ENCODE measurements at regions not wholly inside any gene's neighbourhood (a gene's known extent, or its start where the extent isn't known, plus 50 kb on each side); places are given as distances from the start of the nearest gene placed in this dataset.

DNA sequence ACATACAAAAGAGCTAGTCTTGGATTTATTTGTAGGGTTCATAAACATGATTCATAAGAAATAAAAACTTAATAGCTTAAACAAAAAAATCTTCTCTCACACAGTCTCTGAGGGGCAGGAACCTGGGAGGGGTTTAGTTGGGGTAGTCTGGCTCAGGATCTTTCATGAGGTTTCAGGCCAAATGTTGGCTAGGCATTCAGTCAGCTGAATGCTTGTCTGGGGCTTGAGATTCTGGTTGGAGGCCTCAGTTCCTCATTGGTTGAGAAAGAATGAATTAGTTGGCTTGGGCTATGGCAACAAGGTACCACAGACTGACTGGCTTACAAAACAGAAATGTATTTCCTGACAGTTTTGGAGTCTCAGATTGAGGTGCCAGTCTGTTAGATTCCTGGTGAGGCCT, 74.3 kb downstream of the ANKRD7 start:
- DNase-seq (ENCODE audit: low read depth): no peak

DNA sequence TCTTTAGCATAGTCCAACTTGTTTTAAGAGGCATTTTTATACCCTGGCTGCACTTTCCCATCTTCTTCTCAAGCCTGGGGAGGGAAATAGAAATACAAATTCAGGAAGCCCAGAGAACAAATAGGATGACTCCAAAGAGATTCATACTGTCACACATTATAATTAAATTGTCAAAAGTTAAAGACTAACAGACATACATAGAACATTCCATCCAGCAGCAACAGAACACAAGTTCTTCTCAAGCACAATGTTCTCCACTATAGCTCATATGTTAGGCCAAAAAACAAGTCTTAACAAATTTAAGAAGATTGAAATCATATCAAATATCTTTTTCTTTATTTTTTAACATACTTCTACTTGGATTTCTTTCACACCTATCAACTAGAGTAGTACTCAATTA, 75.7 kb downstream of the ANKRD7 start:
- no peak for DNase-seq (ENCODE audit: low read depth)

DNA sequence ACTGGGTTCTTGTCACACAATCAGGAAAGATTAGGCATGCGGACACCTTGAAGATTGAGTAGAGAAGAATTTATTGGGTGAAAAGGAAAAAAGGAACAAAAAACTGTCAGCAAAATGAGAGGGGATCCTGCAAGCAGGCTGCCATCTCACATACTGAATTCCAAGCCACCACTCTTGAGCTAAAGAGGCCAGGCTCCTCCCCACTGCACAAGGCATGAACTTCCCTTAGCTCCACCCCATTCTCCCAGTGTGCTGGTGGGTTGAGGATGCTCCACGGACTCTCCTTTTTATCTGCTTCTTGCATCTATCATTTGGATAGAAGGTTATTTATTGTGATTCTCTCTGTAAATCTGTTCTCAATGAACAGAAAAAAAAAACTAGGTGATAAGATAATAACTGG, 79.6 kb downstream of the ANKRD7 start:
- no peak for DNase-seq (ENCODE audit: low read depth)

DNA sequence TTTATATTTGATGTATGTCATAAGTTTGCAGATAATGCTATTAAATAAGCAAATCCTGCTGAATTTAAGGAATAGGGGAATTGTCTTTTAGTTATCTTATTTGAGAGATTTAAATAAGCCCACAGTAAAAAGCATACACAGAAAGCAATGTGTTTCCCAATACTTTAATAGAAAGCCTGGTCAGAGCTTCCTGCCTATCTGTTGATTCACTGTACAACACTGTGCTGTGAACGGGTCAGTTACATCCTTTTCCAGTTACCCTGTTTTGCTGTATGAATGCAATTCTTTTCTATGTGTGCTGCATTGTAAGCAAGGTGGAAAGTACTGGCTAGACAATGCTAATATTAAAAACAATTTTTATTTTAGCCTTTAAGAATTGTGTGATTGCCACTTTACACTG, 81.2 kb downstream of the ANKRD7 start:
- no peak for DNase-seq (ENCODE audit: low read depth)

DNA sequence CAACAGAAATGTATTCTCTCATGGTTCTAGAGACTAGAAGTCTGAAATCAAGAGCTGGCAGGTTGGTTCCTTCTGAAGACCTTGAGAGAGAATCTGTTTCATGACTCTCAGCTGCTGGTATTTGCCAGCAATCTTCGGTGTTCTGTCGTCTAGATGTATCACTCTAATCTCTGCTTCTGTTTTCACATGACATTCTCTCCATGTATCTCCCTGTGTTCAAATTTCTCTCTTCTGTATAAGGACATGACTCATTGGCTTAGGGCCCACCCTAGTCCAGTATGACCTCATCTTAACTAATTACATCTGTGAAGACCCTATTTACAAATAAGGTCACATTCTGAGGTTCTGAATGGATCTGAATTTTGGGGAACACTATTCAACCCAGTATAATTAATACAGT, 82.3 kb downstream of the ANKRD7 start:
- no peak for DNase-seq (ENCODE audit: low read depth)

DNA sequence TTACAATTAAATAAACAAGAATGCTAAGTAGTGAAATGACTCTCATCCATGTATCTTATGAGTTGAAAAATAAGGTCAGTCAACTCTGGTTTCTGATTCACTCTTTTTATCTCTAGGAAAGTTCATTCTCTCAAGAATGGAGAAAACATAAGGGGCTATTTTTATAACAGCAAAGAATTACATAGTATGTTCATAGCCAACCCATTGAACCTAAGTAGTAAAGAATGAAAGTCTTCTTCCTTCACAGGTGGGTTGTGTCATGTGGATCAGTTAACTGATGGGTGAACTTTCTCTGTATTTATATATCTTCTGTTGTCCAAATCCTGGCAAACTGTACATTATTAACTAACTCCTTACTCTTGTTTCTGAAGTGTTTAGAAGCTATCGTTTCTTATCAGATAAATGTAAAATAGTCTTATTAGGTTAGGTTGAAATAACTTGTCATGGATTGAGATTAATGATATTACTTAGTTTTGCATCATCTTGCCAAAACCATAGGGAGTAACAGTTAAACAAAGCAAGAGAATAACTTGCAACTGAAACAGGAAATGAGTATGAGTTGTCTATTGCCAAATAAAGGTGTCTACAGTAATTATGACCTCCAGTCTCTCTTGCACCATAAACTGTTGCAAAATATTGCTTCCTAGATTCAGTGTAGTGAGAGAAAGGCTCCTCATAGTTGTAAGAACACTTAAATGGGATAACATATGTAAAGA, 86.8 kb downstream of the ANKRD7 start:
- DNase-seq (ENCODE audit: low read depth): no peak

DNA sequence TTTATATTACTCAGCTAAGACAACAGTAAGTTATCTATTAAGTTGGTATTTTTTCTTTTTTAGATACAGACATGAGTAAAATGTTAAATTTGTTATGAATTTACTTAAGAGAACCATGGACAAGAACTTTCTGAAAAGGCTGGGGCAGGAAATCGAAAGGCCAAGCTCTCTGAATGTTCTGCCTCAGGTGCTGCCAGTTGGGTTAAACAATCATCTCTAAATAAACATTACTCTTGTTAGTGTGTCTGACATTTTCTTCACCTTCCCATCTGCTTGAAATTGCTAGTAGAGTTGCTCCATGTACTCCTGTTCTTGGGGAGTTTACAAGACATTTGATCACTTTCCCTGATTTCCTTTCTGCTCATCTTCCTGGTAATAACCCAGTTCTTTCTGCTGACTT, 87.5 kb downstream of the ANKRD7 start:
- DNase-seq (ENCODE audit: low read depth): no peak

DNA sequence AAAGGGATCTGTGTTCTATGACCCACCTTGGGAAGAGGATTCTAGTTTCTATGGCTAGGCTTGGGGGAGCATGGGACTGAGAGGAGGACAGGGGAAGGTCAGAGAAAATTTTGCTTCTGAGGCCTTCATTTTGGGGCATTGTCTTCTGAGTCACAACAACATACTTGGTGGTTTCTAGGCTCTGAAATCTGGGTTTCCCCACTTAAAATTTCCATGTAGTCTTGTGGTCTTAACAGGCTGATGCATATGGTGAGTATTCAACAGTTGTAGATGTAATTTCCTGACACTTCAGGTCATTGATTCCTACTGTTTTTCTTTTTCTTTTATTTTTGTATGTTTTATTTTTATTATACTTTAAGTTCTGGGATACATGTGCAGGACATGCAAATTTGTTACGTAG, 88.5 kb downstream of the ANKRD7 start:
- DNase-seq (ENCODE audit: low read depth): no peak

DNA sequence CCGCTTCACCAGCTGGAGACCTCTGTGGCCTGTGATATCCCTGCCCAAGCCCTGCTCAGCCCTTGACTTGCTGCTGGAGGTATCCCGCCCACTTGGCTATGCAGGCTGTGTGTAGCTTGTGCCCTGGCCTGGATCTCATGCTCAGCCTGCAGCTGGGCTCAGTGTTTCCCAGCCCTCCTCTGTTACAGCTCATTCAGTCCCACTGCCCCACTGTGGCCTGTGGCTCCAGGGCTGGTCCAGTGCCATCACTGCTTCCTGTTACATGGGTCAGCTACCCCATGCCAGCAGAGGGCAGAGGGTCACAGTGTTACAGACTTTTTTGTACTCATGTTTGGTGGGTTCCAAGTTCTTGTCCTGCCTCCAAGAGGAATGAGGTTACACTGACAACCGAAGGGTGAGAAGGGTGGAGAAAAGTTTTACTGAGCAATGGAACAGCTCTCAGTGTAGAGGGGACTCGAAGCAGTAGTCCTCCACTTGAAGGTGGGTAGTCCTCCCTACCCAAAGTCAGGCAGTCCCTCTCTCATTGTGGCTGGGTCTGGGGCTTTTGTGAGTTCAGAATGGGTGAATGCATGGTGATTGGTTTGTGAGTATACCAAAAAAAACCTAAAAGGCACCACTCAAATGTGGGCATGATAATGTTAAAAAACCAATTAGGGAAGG, 100.4 kb downstream of the ANKRD7 start:
- no peak for DNase-seq (ENCODE audit: low read depth)

DNA sequence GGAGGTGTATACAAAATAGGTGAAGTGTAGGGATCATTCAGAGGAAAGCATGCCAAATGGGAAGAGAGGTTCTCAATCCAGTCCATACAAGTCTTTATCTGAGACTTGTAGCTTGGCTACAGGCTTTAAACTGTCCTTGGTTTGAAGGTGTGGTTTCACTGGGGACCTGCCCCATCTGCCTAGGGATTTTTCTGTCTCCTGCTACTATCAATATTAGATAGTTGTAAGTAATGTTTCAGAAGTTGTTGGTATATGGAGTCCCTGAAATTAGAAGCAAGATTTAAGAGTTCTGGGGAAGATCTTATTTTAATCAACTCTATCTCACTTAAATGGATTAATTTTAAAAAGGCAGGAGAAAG, 100.9 kb downstream of the ANKRD7 start:
- DNase-seq (ENCODE audit: low read depth): no peak

DNA sequence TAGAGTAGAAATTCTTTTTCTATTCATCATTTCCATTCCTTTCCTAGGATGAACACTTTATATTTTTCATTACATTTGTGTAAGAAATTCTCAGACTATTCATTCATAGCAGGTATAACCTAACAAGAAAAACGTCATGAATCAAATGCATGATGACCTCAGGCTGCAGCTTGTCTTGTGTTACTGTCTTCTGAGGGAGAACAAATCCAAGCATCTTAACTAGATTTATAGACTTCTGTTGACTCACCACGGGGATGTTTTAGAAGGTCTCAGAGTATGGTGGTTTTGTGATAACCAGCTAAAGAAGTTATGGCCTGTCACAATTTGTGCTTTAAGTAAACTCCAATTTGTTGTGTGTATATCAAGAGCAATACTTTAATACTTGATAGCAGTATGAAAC, 102.7 kb downstream of the ANKRD7 start:
- no peak for DNase-seq (ENCODE audit: low read depth)

DNA sequence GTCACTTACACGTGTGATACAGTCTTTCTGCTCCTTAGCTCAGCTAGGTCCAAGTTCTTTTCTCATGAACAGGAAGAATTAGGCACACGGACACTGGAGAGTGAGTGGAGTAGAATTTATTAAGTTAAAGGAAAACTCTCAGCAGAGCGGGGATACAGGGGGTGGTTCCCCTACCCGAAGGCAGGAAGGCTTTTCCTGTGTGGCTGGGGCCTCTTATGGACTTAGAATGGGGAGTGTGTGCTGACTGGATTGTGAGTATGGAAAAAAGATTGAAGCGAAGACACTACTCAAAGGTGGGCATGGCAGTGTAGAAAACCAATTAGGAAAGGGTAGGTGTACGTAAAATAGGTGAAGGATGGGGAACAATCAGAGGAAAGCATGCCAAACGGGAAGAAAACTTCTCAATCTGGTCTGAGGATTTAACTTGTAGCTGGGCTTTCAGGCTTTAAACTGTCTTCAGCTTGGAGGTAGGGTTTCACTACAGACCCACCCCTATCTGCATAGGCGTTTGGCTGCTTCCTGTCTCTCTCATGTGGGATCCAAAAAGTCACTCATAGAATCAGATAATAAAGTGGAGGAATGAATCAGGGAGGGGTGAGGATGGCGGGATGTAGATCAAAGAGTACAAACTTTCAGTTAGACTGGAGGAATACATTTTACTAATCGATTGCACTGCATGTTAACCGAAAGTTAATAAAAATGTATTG, 104.2 kb downstream of the ANKRD7 start:
- DNase-seq (ENCODE audit: low read depth): no peak

DNA sequence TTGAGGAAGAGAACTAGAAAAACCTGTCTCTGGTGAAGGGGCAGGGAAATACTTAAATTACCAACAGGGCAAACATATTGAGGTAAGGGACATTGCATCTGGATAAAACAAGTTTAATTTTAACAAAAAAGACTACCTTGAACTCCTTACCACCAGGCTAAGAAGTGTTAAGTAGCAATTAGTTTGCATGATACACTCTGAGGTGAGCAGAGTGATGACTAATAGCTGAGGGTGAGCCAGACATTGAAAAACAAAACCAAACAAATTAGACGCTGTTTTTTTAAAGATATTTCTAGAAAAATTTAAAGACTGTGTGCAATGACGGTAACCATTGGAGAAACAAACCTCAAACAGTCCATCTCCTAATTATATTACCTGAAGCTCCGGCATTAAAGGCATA, 105.9 kb downstream of the ANKRD7 start:
- DNase-seq (ENCODE audit: low read depth): no peak

DNA sequence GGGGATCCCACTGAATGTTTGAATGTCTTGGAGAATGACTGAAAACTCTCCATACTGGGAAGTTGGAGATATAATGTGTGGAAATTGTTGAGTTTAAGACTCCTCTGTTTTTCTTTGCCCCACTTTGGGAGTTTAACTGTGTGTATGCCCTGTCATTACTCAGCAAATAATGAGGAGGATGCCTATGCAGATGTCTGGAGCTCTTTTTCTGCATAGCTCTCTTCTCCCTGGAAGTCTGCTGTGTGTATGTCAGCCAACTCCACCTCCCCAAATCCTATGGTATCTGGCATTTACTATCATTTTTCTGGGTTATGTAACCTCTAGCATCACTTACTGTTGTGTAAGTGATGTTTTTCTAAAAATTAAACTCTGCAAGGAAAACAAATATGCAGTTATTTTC, 122.2 kb downstream of the ANKRD7 start:
- DNase-seq (ENCODE audit: low read depth): no peak

DNA sequence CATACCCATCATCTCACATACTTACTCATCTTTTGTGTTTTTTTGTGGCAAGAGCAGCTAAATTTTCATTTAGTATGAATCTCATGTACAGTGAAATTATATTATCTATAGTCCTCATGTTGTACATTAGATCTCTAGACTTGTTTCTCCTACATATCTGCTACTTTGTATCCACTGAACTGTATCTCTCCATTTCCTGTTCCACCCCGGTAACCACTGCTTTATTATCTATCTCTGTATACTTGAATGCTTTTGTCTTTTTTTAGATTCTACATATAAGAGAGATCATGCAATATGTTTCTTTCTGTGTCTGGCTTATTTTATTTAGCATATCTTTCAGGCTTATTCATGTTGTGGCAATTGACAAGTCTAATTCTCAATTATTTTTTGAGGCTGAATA, 125.1 kb downstream of the ANKRD7 start:
- no peak for DNase-seq (ENCODE audit: low read depth)

DNA sequence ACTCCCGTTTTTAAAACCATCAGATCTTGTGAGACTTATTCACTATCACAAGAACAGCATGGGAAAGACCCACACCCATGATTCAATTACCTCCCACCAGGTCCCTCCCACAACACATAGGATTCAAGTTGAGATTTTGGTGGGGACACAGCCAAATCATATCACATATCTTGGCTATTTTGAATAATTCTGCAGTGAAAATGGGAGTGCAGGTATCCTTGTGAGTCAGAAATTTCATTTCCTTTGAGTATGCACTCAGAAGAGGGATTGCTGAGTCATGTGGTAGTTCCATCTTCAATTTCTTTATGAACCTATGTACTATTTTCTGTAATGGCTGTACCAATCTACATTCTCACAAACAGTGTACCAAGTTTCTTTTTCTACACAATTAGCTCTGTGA, 125.8 kb downstream of the ANKRD7 start:
- DNase-seq (ENCODE audit: low read depth): no peak

DNA sequence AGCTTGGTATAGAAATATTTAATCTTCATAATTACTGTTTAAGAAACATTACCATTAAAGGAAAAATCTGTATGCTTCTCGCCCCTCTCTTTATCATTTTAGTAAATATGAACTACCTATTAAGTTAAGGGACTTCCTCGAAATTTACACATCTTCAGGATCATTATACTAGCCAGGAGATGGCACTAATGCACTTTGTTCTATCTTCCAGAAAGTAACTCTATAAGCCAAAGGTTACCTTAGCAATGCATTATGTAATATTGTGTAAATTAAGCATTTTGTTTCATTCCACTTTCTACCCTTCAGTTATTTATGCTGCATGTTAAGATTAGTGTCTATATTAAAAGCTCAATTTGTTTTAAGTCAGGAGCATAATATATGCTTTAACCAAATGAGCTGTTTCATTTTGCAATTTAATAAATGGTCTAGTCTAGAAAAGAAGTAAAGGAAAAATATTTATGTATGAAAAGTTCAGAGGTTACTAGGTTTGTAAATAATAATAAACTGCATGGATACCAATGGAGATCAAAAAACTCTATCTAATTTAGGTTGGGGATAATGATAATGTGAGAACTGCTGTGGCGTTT, 128.5 kb downstream of the ANKRD7 start:
- no peak for DNase-seq (ENCODE audit: low read depth)

DNA sequence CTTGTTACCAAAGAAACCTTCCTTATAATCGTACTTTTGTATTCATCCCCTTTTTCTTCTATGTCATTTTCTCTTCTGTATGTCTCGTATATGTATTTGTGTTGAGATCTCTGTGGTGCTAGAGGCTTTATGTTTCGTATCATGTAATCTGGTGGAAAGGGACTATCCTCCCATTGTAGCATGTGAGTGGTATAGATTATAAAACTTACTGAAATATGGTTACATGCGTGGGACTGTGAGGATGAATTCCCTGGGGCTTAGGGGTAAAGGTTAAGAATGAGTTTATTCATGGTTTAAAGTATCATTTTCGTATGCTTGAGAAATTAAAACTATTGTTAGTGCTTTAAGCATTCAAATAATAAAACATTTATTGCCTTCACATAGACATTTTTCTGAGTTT, 141.9 kb downstream of the ANKRD7 start:
- DNase-seq (ENCODE audit: low read depth): no peak

DNA sequence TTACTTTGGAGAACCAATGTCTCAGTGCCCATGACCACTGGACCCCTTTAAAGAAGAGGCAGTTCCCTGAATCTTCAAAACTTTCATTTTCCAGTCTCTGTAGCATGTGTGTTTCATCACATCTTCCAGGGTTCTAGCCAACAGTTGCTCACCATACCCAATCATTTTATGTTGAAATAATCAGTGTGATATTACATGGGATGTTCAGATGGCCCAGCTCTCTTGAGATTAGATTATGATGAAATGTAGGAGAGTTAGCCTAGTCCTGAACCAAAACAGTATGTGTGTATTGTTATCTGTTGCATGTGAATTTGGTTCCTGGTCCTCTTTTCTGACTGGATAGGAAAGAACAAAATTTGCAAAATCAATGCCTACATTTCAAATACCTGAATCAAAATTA, 144.5 kb downstream of the ANKRD7 start:
- no peak for DNase-seq (ENCODE audit: low read depth)

DNA sequence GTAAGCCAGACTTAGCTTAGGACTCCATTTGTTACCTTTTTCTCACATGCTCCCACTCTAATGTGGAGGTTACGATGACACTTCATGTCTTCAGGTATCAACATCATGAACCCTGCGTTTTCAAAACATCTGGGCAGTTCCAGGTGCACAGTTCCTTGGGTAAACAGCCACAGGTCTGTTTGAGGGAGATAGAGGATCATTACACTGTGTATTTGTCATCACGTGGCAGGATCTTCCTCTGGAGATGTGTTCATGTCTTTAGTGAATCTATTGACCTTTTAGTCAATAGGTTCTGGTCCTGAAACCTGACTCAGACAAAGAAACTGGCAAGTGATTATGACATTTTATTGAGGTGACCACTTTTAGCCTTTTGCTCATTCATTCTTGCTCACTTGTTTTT, 145.5 kb downstream of the ANKRD7 start:
- DNase-seq (ENCODE audit: low read depth): no peak

DNA sequence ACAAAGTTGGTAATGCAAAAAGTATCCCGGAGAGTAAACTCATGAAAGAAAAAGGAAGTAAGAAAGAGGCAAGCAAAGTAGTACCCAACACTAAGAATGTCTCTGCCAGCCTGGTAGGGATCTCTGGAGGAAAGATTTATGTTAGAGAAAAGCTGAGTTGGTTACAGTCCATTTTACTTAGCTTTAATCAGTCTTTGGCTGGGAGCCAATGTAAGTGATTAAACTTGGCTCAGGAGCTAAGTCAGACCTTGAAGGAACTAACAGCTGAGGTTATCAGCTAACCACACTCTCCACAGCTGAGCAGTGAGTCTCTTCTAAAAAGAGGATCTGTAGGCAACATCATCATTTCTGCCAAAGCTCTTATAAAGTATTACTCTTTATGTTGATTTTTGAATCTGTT, 148.0 kb downstream of the ANKRD7 start:
- DNase-seq (ENCODE audit: low read depth): no peak

DNA sequence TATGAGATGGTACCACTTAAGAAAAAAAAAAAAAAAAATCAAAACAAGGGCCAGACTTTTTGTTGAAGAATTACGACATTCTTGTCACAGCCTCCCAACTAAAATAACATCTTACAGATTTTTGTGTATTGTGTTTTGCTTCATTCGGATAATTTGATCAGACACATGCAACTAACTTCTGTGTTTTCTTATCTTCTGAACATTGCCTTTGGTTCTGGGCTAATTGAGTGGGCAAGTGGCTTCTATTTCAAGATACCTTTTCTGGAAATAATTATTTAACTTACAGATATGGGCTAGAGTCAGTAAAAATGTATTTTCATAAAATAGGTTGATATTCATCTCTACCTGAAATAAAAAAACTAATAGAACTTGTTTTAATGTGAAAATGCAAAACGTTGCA, 165.1 kb downstream of the ANKRD7 start:
- no peak for DNase-seq (ENCODE audit: low read depth)

DNA sequence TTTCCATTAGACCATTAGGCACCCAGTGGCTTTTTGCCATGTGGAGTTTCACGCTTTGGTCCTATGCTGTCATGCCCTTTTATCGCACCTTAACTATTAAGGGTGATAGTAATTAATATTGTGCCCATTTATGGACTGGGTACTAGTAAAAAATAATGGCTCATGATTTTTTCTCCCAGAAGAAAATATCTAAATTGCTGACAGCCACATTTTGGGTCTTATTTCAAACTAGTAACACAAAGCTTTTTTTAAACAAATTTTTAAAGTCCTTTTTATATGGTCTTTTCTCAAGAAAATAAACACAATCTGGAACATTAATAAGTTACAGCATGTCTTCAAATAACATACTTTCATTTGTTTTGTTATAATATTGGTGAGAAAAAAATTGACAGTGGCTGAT, 179.7 kb downstream of the ANKRD7 start:
- no peak for DNase-seq (ENCODE audit: low read depth)

Measured in activated T-cell treated with anti-CD3 and anti-CD28 coated beads for 24 hours (primary cell).